ENCODE measurements at regions not wholly inside any gene's neighbourhood (a gene's known extent, or its start where the extent isn't known, plus 50 kb on each side); places are given as distances from the start of the nearest gene placed in this dataset.
"Not testable (repeated sequence)": the region's sequence is repeated elsewhere in the genome, so short reads cannot be mapped to it uniquely, and the experiment has no call there.

- not testable (repeated sequence) for TF ChIP-seq CTCF, POLR2A, EP300 (IDR thresholded peaks at IDR 0.05)
Measured at GRCh38 chr6:168991695-168992094, 262.0 kb downstream of the THBS2 start.

All from tibial nerve (tissue), 4 donors.